ENCODE measurements at regions not wholly inside any gene's neighbourhood (a gene's known extent, or its start where the extent isn't known, plus 50 kb on each side); places are given as distances from the start of the nearest gene placed in this dataset.

GRCh38 chr7:51772190-51772589 lies 455.6 kb upstream of the COBL start:
- 32% methylated on average over 2 of the region's 2 CpGs for WGBS (ENCODE audit: insufficient coverage)
- peak in 2 of 6 donors; percentile 18 to 66 for DNase-seq (ENCODE audit: low read depth in 4 of 6, low spot score in 6 of 6)

GRCh38 chr7:51764976-51765375 lies 448.4 kb upstream of the COBL start:
- WGBS (ENCODE audit: insufficient coverage): 100% methylated on average over 1 of the region's 2 CpGs
- Histone ChIP-seq H3K4me3 (ENCODE audit: low read depth, low read length) (no peak overlapping the region), H3K27me3 (ENCODE audit: control insufficient read depth, insufficient read depth, low read length) (no peaks in the 10 kb centered on the region), H3K4me1 (ENCODE audit: control insufficient read depth, insufficient read depth, low read length) (no peaks in the 10 kb centered on the region), H3K9me3 (ENCODE audit: control insufficient read depth, insufficient read depth, low read length) (no peaks in the 10 kb centered on the region), H3K27ac (ENCODE audit: low read depth, low read length) (no peak overlapping the region), H3K36me3 (ENCODE audit: control insufficient read depth, insufficient read depth, low read length) (no peaks in the 10 kb centered on the region)
- no peak for DNase-seq (ENCODE audit: low read depth in 4 of 6, low spot score in 6 of 6)

More at GRCh38 chr7:51772190-51772589, 455.6 kb upstream of the COBL start:
- H3K4me1 ChIP-seq (ENCODE audit: control insufficient read depth, insufficient read depth, low read length): no peaks in the 10 kb centered on the region
- no peak overlapping the region for H3K4me3 ChIP-seq (ENCODE audit: low read depth, low read length)
- no peaks in the 10 kb centered on the region for H3K9me3 ChIP-seq (ENCODE audit: control insufficient read depth, insufficient read depth, low read length)
- no peaks in the 10 kb centered on the region for H3K27me3 ChIP-seq (ENCODE audit: control insufficient read depth, insufficient read depth, low read length)
- no peaks in the 10 kb centered on the region for H3K36me3 ChIP-seq (ENCODE audit: control insufficient read depth, insufficient read depth, low read length)
- H3K27ac ChIP-seq (ENCODE audit: low read depth, low read length): no peak overlapping the region

GRCh38 chr7:51759985-51760384 lies 443.4 kb upstream of the COBL start:
- DNase-seq (ENCODE audit: low read depth in 4 of 6, low spot score in 6 of 6): no peak
- Histone ChIP-seq H3K27ac (ENCODE audit: low read depth, low read length) (no peak overlapping the region), H3K4me1 (ENCODE audit: control insufficient read depth, insufficient read depth, low read length) (no peaks in the 10 kb centered on the region), H3K27me3 (ENCODE audit: control insufficient read depth, insufficient read depth, low read length) (no peaks in the 10 kb centered on the region), H3K9me3 (ENCODE audit: control insufficient read depth, insufficient read depth, low read length) (no peaks in the 10 kb centered on the region), H3K4me3 (ENCODE audit: low read depth, low read length) (no peak overlapping the region), H3K36me3 (ENCODE audit: control insufficient read depth, insufficient read depth, low read length) (no peaks in the 10 kb centered on the region)
- no CpG with 5 or more reads among the region's 2 CpGs for WGBS (ENCODE audit: insufficient coverage)

GRCh38 chr7:51757960-51758359 lies 441.4 kb upstream of the COBL start:
- H3K27ac ChIP-seq (ENCODE audit: low read depth, low read length): no peak overlapping the region
- no peaks in the 10 kb centered on the region for H3K36me3 ChIP-seq (ENCODE audit: control insufficient read depth, insufficient read depth, low read length)
- no peaks in the 10 kb centered on the region for H3K9me3 ChIP-seq (ENCODE audit: control insufficient read depth, insufficient read depth, low read length)
- H3K4me3 ChIP-seq (ENCODE audit: low read depth, low read length): no peak overlapping the region
- no peaks in the 10 kb centered on the region for H3K27me3 ChIP-seq (ENCODE audit: control insufficient read depth, insufficient read depth, low read length)
- 100% methylated on average over 3 of the region's 6 CpGs for WGBS (ENCODE audit: insufficient coverage)
- DNase-seq (ENCODE audit: low read depth in 4 of 6, low spot score in 6 of 6): no peak
- H3K4me1 ChIP-seq (ENCODE audit: control insufficient read depth, insufficient read depth, low read length): no peaks in the 10 kb centered on the region

- peaks cover 2% of the 10 kb centered on the region for H3K4me1 ChIP-seq (ENCODE audit: control insufficient read depth, insufficient read depth, low read length)
- peak overlapping the region; percentile 75 for H3K27ac ChIP-seq (ENCODE audit: low read depth, low read length)
- H3K36me3 ChIP-seq (ENCODE audit: control insufficient read depth, insufficient read depth, low read length): no peaks in the 10 kb centered on the region
- peak in 5 of 6 donors; percentile 22 to 89 (median 33) for DNase-seq (ENCODE audit: low read depth in 4 of 6, low spot score in 6 of 6)
- H3K9me3 ChIP-seq (ENCODE audit: control insufficient read depth, insufficient read depth, low read length): no peaks in the 10 kb centered on the region
- no peaks in the 10 kb centered on the region for H3K27me3 ChIP-seq (ENCODE audit: control insufficient read depth, insufficient read depth, low read length)
- no peak overlapping the region for H3K4me3 ChIP-seq (ENCODE audit: low read depth, low read length)
These were observed 416.3 kb upstream of the COBL start for GRCh38 chr7:51732951-51733350.

- Histone ChIP-seq H3K4me1 (ENCODE audit: control insufficient read depth, insufficient read depth, low read length) (peaks cover 2% of the 10 kb centered on the region), H3K27me3 (ENCODE audit: control insufficient read depth, insufficient read depth, low read length) (no peaks in the 10 kb centered on the region), H3K36me3 (ENCODE audit: control insufficient read depth, insufficient read depth, low read length) (no peaks in the 10 kb centered on the region), H3K9me3 (ENCODE audit: control insufficient read depth, insufficient read depth, low read length) (no peaks in the 10 kb centered on the region), H3K27ac (ENCODE audit: low read depth, low read length) (peak overlapping the region; percentile 75), H3K4me3 (ENCODE audit: low read depth, low read length) (no peak overlapping the region)
- DNase-seq (ENCODE audit: low read depth in 4 of 6, low spot score in 6 of 6): peak in 5 of 6 donors; percentile 24 to 86 (median 58)
- 10% methylated on average over 1 of the region's 5 CpGs for WGBS (ENCODE audit: insufficient coverage)
These were observed 415.5 kb upstream of the COBL start for GRCh38 chr7:51732116-51732515.

- Histone ChIP-seq H3K27me3 (ENCODE audit: control insufficient read depth, insufficient read depth, low read length) (no peaks in the 10 kb centered on the region), H3K9me3 (ENCODE audit: control insufficient read depth, insufficient read depth, low read length) (no peaks in the 10 kb centered on the region), H3K4me3 (ENCODE audit: low read depth, low read length) (no peak overlapping the region), H3K36me3 (ENCODE audit: control insufficient read depth, insufficient read depth, low read length) (no peaks in the 10 kb centered on the region), H3K4me1 (ENCODE audit: control insufficient read depth, insufficient read depth, low read length) (peaks cover 2% of the 10 kb centered on the region), H3K27ac (ENCODE audit: low read depth, low read length) (peak overlapping the region; percentile 75)
- WGBS (ENCODE audit: insufficient coverage): 86% methylated on average over 1 of the region's 4 CpGs
- DNase-seq (ENCODE audit: low read depth in 4 of 6, low spot score in 6 of 6): peak in 2 of 6 donors; percentile 26 to 38
These were observed 414.5 kb upstream of the COBL start for GRCh38 chr7:51731075-51731474.

- Histone ChIP-seq H3K4me1 (ENCODE audit: control insufficient read depth, insufficient read depth, low read length) (peaks cover 2% of the 10 kb centered on the region), H3K4me3 (ENCODE audit: low read depth, low read length) (no peak overlapping the region), H3K27ac (ENCODE audit: low read depth, low read length) (no peak overlapping the region), H3K9me3 (ENCODE audit: control insufficient read depth, insufficient read depth, low read length) (no peaks in the 10 kb centered on the region), H3K27me3 (ENCODE audit: control insufficient read depth, insufficient read depth, low read length) (no peaks in the 10 kb centered on the region), H3K36me3 (ENCODE audit: control insufficient read depth, insufficient read depth, low read length) (no peaks in the 10 kb centered on the region)
- WGBS (ENCODE audit: insufficient coverage): 40% methylated on average over 1 of the region's 2 CpGs
- DNase-seq (ENCODE audit: low read depth in 4 of 6, low spot score in 6 of 6): no peak
These were observed 410.8 kb upstream of the COBL start for GRCh38 chr7:51727441-51727840.

- Histone ChIP-seq H3K27ac (ENCODE audit: low read depth, low read length) (no peak overlapping the region), H3K9me3 (ENCODE audit: control insufficient read depth, insufficient read depth, low read length) (no peaks in the 10 kb centered on the region), H3K4me1 (ENCODE audit: control insufficient read depth, insufficient read depth, low read length) (no peaks in the 10 kb centered on the region), H3K27me3 (ENCODE audit: control insufficient read depth, insufficient read depth, low read length) (no peaks in the 10 kb centered on the region), H3K36me3 (ENCODE audit: control insufficient read depth, insufficient read depth, low read length) (no peaks in the 10 kb centered on the region), H3K4me3 (ENCODE audit: low read depth, low read length) (no peak overlapping the region)
- no peak for DNase-seq (ENCODE audit: low read depth in 4 of 6, low spot score in 6 of 6)
- WGBS (ENCODE audit: insufficient coverage): no CpG with 5 or more reads among the region's 1 CpG
These were observed 390.2 kb upstream of the COBL start for GRCh38 chr7:51706851-51707250.

GRCh38 chr7:51705701-51706100 lies 389.1 kb upstream of the COBL start:
- Histone ChIP-seq H3K4me3 (ENCODE audit: low read depth, low read length) (no peak overlapping the region), H3K27ac (ENCODE audit: low read depth, low read length) (no peak overlapping the region), H3K36me3 (ENCODE audit: control insufficient read depth, insufficient read depth, low read length) (no peaks in the 10 kb centered on the region), H3K4me1 (ENCODE audit: control insufficient read depth, insufficient read depth, low read length) (no peaks in the 10 kb centered on the region), H3K27me3 (ENCODE audit: control insufficient read depth, insufficient read depth, low read length) (no peaks in the 10 kb centered on the region), H3K9me3 (ENCODE audit: control insufficient read depth, insufficient read depth, low read length) (no peaks in the 10 kb centered on the region)
- DNase-seq (ENCODE audit: low read depth in 4 of 6, low spot score in 6 of 6): peak in 2 of 6 donors; percentile 4 to 23
- WGBS (ENCODE audit: insufficient coverage): no CpG with 5 or more reads among the region's 3 CpGs

Data from spinal cord (tissue), 9 donors.